Non-pigmented ciliary epithelial cell (primary cell): ENCODE measurements at regions not wholly inside any gene's neighbourhood (a gene's known extent, or its start where the extent isn't known, plus 50 kb on each side); places are given as distances from the start of the nearest gene placed in this dataset.
"Not testable (repeated sequence)": the region's sequence is repeated elsewhere in the genome, so short reads cannot be mapped to it uniquely, and the experiment has no call there.

ENCODE experiments used
- DNase-seq: peaks from one replicate; pipeline ENCODE4 v3.0.0-alpha.2; 2010; ENCODE audit warnings: low read depth

DNA sequence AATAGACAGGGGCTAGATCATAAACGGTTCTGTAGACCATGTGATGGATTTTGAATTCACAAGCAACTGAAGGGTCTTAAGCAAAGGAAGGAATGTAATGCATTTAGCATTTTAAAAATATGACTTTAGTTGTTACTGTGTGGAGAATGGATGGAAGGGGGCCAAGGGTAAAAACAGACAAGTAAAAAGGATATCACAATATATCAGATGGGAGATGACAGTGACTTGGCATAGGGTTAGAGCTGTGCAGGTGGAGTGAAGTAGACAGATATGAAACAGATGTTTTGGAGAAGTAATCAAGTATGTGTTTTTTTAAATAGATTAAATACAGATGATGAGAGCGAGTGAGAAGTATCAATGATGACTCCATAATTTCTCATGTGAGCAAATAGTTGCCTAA, 1116.0 kb upstream of the TENM3 start:
- DNase-seq, result no peak

DNA sequence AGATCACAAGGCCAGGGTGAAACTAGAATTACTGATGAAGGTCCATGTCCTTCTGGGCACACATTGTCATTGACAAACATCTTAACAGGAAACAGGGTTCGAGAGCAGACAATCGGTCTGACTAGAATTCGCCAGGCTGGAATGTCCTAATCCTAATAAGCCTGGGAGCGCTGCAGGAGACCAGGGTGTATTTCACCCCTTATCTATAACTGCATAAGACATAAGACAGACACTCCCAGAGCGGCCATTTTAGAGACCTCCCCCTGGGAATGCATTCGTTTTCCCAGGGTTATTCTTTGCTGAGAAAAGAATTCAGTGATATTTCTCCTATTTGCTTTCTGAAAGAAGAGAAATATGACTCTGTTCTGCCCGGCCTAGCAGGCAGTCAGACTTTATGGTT, 1112.9 kb upstream of the TENM3 start:
- not testable (repeated sequence) for DNase-seq

DNA sequence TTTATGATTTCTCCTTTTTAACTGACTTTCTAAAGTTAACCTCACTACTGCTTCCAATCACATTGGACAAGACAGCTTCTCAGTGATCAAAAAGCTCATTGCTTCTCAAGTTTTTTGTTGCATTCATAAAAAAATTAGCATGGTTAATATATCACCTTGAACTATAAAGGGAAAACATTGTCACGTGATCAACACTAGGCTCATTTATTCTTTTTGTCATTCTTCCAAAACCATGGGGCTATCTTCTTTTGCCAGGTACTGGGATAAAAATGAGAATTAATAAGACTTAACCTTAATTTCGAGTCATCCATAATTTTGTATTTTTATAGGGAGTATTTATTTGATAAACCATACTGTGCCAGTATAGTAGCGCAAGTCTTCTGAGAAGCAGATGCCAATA, 1105.9 kb upstream of the TENM3 start:
- DNase-seq, result no peak

DNA sequence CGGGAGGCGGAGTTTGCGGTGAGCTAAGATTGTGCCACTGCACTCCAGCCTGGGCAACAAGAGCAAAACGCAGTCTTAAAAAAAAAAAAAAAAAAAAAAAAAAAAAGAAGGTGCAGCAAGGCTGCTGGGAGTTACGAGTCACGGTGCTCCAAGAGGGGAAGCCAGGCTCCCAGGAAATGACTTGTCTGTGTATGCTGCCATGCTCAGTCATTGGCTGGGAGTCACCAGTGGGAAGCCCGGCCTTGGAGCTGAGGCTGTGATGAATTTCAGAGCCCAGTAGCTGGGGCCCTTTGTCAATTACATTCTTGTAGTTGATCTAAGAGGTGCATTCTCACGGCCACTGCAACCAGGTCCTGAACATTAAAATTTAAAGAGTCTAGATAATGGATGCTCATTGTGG, 1105.1 kb upstream of the TENM3 start:
- DNase-seq, result no peak

DNA sequence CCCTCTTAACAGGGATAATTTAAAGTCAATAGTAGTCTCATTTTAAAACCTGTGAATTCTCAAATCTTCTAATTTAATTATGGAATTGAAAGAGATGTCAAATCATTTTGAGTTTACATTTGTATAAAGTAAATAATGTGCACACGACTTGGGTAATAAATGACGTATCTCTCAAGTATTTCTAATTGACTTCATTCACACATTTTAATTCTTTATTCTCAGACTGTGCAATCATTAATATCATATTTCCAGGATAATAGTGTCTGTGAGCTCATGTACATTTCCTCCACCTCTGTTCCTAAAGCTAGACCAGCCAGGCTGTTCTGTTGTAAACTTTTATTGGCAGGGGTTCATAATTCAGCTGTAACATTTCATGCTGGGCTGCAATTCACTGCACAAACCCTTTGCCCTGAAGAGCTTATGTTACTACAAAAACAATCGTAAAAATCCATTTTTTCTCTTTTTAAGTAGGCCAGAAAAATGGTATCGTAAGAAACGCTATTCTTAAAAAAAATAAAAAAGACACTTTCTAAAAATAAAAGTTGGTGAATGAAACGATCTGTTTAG, 1103.1 kb upstream of the TENM3 start:
- DNase-seq, result no peak

DNA sequence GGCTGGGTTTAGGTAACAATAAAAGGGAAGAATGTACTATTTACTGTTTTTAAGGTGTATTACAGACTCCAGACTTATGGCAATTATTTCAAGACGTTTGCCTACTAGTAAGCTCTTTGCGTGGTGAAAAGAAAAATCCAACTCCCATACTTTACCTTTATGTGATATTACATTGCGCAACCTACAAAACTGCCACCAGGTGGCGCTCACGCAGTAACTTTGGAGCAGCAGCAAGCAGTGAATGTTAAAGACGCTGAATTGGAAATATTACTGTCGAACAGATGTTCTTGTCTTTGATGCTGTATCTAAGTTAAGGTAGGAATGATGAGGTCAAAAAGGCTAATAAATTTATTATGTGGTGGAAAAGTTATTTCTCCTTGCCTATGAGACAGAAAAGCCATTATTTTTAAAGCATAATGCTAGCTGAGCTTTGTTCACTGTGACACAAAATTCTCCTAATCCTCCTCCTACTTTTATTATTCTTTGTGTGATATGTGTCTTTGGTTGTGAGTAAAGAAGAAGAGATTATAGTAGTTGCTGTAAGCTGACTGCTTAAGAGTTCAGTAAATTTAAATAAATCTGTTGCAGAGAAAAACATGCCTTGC, 1099.8 kb upstream of the TENM3 start:
- DNase-seq, result peak; percentile 37

DNA sequence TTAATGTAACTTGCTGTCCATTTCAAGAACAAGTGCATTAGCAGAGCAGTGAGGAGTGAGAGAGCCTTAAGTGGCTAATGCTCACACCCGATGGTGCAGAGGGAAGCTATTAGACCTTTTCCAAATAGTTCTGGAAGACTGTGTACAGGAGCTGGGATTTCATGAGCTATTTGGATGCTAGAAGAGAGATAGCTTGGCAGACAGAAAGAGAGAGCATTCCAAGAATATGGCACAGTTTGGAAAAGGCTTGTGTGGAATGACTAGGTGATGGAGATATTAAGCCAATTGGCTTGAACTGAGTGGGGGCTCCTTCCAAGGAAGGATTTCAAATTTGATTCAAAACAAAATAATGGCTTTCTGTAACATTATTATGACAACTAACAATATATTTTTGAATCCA, 1097.2 kb upstream of the TENM3 start:
- no peak for DNase-seq

DNA sequence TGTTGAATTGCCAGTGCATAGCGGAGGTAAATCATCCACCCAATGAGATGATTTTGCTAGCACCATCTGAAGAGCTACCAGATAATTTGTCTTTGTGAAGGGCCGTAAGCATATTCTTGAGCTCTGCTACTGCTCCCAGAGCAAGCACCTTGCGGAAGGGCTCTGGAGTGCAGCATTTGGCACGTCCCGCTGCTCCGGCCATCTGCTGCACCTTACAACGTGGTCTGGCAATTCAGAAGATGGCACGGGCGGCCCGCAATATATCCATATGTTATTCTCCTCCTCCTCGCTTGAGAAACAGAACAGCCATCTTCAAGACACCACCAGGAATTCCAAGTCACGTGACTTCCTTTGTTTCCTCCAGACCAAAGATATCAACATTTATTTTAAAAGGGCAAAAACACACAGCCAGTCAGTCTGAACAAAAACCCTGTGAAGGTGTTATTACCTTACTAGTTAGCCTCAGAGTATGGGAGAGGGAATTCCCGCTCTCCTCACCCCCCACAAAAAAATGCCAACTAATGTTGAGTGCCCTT, 1095.7 kb upstream of the TENM3 start:
- no peak for DNase-seq

DNA sequence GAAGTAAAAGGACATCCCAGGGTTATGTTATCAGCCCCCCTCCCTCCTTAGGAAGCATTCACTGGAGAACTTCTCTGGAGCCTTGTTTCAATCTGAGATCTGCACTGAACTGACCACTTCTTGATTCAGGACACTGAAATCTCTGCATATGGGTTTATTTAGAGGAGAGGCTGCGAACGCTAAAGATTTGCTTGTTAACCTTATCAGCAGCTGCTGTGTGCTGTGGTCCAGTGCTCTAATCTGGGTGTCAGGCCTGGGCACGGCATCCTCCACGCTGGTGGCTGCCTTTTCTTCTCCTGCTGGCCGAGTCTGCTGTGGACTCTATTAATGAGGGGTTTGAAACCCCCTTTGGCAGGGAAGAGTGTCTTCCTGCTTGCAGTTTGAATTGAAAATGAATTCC, 1094.7 kb upstream of the TENM3 start:
- DNase-seq, result no peak

DNA sequence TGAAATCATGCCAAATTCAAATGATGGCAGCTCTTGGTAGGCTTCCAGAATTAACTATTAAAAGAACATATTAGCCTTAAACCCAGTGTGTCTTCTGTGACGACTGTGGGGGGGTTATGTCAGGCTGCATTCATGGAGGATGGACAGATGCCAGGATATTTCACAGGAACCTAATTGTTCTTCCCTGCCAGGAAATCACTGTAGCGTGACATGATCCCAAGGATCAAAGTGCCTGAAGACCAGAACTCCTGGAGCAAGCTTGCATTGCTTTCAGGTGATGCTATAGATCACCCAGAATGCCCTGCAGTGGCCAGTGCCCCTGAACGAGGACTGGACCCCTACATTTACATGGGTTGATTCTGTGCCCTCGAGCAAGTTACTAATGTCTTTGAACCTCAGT, 1093.0 kb upstream of the TENM3 start:
- no peak for DNase-seq

DNA sequence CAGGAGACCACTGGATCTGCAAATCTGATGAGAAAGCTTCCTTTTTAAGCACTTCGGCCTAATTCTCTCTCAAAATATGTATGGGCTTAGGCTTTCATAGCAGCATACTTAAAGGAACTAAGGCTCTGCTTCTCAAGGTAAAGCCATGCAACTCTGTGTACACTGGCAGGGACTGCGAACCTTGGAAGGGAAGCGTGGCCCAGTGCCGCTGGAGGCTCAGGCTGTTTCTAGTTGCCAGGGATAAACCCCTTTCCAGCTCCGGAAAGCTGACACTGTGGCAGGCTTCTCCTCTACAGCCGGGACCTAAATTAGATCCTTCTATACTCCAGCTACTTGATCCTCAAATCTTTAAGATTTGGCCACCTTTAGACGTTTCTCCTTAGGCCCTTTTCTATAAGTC, 1091.3 kb upstream of the TENM3 start:
- DNase-seq, result no peak

DNA sequence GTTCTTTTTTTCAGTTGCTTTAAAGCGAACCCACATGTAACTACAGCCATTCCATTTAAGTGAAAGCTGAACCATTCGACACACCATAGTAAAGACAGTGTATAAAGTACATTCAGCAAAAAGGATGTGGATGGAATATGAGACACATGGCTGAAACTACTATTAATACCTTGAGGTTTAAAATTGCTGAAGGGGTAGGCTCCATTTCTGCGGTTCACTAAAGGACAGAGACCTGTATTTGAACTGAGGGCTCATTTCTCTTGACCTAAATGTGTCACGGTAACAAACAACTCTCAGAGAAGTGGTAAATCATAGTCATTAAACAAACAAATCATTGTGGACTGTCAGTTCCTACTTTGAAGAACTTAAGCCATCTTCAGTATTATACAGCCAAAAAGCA, 1085.6 kb upstream of the TENM3 start:
- no peak for DNase-seq

DNA sequence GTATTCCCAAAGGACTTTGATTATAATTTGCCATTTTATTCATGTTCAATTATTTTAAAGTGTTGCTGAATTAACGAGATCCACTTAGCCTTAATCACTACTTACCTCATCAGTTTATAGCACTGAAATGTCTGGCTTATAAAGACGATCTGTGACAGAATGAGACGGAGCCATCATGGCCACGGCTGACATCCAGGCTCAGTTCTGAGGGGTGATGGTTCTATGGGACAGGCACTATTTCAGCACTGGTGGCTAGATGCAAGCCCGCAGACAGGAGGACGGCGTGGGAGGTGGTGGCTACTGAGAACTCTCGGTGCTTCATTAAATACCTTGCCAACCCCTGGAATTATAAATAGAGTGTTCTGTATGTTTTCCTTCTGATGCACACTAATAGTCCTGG, 1084.2 kb upstream of the TENM3 start:
- DNase-seq, result no peak

DNA sequence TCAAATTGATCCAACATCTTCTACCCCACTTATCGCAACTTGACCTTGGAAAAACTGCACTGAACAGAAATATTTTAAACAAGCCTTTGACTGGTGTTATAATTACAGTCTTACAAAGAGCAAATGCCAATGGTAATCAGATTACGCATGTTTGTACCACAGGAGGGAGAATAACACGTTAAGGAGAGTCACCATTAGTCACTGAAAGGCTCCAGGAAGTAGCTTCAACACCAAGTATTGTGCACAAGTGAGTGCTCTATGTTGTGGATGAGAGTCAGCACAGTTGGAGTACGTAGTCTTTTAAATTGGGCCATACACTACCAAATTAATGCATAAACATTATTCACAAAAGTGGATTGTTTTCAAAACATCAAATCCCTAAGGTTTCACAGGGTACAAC, 1081.5 kb upstream of the TENM3 start:
- no peak for DNase-seq

DNA sequence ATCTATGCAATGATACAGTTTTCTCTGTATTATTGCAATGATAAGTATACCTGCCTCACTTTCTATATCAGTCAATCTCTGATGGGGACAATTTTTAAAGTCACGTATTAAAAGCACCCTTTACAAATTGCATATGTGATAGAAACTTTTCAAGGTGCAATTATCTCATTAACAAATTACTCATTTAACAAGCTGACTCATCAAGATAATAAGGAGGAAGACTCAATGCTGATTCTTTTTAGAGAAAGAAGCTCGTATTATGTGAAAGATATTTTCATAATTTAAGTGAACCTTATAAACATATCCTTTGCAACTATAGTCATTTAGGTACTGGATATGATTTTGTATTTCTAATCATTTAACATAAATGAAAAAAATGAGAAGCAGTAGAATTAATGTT, 1080.9 kb upstream of the TENM3 start:
- no peak for DNase-seq

DNA sequence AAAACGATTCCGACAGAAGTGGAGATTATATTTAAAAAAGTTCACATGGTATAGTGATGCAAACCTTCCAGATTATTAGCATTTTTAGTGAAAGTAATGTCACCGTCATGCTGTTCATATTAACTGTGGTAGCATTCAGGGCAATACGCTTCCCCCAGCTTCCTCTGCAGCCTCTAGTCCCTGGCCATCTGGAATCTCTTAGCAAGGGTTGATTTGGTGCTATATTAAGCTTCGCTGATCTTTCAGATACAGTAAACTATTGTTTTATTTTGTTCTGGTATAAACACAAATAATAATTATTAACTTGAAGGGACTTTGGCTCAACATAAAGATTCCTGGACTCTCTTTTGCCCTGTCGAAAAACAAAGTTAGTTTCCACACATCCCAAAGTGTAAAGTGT, 1080.5 kb upstream of the TENM3 start:
- no peak for DNase-seq

DNA sequence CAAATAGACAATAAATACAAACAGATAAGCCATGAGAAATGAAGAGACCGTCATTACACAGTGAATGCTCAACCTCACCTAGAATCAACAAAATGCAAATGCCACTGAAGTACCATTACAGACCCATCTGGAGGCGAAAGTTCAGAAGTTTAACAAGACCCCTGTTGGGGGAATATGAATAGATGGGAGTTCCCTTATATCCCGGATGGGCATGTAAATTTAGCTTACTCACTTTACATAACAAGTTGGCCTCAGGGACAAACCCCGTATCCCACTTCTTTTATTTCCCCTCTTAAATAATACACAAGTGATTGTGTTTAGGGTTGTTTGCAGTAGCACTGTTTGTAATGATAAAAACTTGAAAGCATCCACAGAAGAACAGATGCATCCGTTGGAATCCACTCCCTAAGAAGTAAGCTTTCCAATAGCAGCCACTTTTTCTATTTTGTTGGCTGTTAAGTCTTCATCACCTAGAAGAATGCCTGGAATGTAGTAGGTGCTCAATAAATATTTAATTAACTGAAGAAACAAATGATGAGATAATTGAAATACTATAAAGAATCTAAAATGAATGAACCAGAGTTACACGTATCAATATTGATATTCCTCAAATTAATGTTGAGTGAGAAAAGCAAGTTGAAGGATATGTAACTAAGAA, 1076.3 kb upstream of the TENM3 start:
- no peak for DNase-seq

DNA sequence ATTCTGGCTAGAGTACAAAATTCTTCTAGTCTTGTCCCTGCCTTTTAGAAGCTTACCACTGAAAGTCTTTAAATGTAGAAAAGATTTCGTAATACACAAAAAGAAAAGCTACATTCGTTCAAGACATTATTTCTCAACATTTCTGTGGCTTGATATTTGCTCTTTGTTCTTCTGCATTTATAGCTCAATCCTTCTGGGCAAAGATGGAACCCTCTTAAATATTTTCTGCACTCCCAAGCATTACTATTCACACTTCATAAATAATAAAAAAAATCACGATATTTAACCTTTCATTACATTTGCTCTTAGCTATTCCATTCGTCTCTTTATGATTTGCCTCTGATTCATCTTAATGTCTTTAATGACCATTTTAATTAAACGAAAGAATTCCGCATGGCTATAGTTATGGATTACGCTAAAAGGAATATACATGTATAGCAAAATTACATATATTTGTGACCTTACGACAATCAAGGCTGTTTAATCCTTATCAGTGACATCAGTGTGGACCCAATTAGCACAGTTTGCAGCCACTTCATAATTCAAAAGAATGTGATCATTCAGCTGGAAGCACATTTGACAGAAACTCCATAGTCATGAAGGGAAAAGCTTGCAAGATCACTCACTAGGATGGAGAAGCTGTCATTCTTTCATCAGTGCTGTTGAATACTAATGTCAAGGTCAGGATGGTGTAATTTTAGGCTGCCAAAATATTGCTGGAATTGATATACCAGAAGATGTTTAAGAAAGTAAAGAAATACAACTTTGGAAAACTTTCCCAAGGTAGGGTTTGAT, 1075.0 kb upstream of the TENM3 start:
- DNase-seq, result no peak

DNA sequence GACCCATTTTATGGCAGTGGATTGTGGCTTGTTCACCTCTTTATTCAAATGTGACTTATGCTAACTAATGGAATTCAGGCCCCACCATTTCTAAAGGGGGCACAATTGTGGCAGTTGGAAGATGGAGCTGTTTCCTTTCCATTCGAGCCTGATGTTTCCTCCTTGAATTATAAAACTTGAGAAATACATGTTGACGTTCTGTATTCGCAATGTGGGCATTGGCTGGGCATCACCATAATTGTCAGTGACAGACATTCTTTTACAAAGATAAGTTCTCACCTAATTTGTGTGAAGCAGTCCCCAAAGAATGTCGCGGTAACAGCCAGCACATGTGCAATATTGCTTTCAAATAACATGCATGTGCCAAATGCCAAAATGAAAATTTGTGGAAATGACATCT, 1070.2 kb upstream of the TENM3 start:
- no peak for DNase-seq

DNA sequence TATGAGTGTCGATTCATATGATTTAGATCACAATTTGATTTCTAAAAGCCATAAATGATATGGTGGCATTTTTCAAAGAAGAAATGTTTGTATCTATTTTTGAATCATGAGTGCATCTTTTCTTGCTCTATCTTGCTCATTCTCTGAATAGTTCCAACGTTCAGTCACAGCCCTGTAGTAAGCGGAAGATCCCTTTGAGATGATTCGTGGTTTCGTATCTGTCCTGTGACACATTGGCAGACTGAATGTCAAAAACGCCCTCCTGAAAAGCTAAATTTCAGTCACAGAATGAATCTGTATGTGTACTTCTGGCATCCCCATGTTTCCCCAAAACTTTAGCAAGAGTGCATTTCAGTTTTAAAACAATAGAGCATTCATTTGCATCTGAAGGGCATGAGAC, 1066.9 kb upstream of the TENM3 start:
- no peak for DNase-seq

DNA sequence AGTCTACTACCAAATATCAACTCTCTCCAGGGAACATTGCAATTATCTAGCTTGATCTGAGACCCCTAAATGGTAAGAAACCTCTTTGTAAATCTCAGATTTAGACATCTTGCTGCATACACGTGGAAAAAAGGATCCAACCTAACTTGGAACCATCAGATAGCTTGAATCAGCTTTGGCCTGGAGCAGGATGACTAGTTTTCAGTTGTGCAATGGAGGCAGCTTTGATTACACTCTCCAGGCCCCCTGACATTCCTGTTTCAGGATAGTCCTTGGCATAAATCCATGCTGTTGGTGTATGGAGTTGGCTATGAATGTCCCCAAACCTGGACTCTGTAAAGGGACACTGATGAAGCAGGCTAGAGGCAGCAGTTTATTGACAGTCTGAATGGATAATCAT, 1061.9 kb upstream of the TENM3 start:
- no peak for DNase-seq

DNA sequence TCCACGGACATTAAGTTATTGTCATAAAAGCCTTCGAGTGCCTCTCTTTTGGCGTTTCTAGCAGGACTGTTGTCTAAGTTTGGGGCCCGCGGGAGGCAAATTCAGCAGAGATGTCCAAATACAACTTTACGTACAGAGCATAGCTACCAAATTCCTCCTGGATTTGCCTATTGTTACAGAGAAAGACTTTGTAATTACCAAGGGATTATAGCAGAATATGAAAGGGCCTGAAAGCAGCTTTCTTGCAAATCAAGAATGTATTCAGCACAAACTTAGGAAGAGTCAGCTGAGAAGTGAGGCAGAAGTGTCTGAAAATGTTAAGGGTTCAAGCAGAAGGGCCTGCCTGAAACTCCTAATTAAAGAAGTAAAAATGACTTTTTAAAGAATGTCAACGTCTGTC, 1053.5 kb upstream of the TENM3 start:
- no peak for DNase-seq
